Neuronal stem cell (in vitro differentiated cells): ENCODE measurements at regions not wholly inside any gene's neighbourhood (a gene's known extent, or its start where the extent isn't known, plus 50 kb on each side); places are given as distances from the start of the nearest gene placed in this dataset.
A peak's percentile ranks its signal among the peaks of the same experiment; 100 is the strongest.

Experiments
- DNase-seq: peaks from one replicate; pipeline ENCODE4 v3.0.0-alpha.2; 2013; ENCODE audit warnings: low spot score
- H2AFZ ChIP-seq: one replicate; pipeline ENCODE4 v1.6.1; 2013; ENCODE audit warnings: mild to moderate bottlenecking, low read length, inconsistent platforms
- H2AK5ac ChIP-seq: 2 replicates; pipeline ENCODE4 v1.6.1; 2013; ENCODE audit warnings: low read depth, mild to moderate bottlenecking, inconsistent platforms, low read length, moderate library complexity, mixed read lengths
- H2BK120ac ChIP-seq: 2 replicates; pipeline ENCODE4 v1.6.1; 2013; ENCODE audit warnings: low read depth, mild to moderate bottlenecking, inconsistent platforms, low read length, moderate library complexity, mixed read lengths
- H2BK12ac ChIP-seq: one replicate; pipeline ENCODE4 v1.6.1; 2013; ENCODE audit warnings: low read length, inconsistent platforms
- H2BK15ac ChIP-seq: 2 replicates; pipeline ENCODE4 v1.6.1; 2013; ENCODE audit warnings: mild to moderate bottlenecking, low read length, inconsistent platforms, mixed read lengths
- H2BK5ac ChIP-seq: one replicate; pipeline ENCODE4 v1.6.1; 2013; ENCODE audit warnings: inconsistent platforms, mild to moderate bottlenecking, low read length, moderate library complexity
- H3K14ac ChIP-seq: one replicate; pipeline ENCODE4 v1.6.1; 2013; ENCODE audit warnings: low read length, inconsistent platforms
- H3K18ac ChIP-seq: 2 replicates; pipeline ENCODE4 v1.6.1; 2013; ENCODE audit warnings: low read length, inconsistent platforms
- H3K23ac ChIP-seq: 2 replicates; pipeline ENCODE4 v1.6.1; 2013; ENCODE audit warnings: low read depth, mild to moderate bottlenecking, mixed read lengths, low read length, inconsistent platforms; ENCODE audit not compliant: poor library complexity
- H3K27ac ChIP-seq: replicated peaks from 3 replicates; pipeline ENCODE4 v1.5.1; 2013; ENCODE audit warnings: low read length, inconsistent platforms
- H3K27me3 ChIP-seq, 3 experiments: 2 replicates each; pipeline ENCODE4 v1.6.1; 2013; ENCODE audit warnings: low read length in 3 of 3, mild to moderate bottlenecking in 2 of 3, inconsistent platforms in 1 of 3, low read depth in 1 of 3, mixed read lengths in 1 of 3, moderate library complexity in 1 of 3; ENCODE audit not compliant: control insufficient read depth in 3 of 3, insufficient read depth in 3 of 3
- H3K36me3 ChIP-seq, 2 donors: replicated peaks in 1 of 2; 2 replicates each; pipeline ENCODE4 v1.6.1; 2013; ENCODE audit warnings: low read length in 2 of 2; ENCODE audit not compliant: control insufficient read depth in 2 of 2, insufficient read depth in 2 of 2
- H3K4ac ChIP-seq: 2 replicates; pipeline ENCODE4 v1.6.1; 2013; ENCODE audit warnings: inconsistent platforms, mild to moderate bottlenecking, low read length, moderate library complexity
- H3K4me1 ChIP-seq, 2 donors: 1 replicate in 1 of 2; 2 replicates in 1 of 2; pipeline ENCODE4 v1.6.1; 2013; ENCODE audit warnings: low read length in 2 of 2, low read depth in 1 of 2; ENCODE audit not compliant: control insufficient read depth in 2 of 2, insufficient read depth in 1 of 2
- H3K4me2 ChIP-seq: one replicate; pipeline ENCODE4 v1.6.1; 2013; ENCODE audit warnings: mild to moderate bottlenecking, low read length, inconsistent platforms; ENCODE audit not compliant: insufficient read depth, poor library complexity, severe bottlenecking
- H3K4me3 ChIP-seq, 2 donors: 2 replicates each; pipeline ENCODE4 v1.5.1; 2013; ENCODE audit warnings: low read length in 2 of 2, mild to moderate bottlenecking in 2 of 2, inconsistent platforms in 1 of 2, moderate library complexity in 1 of 2
- H3K79me1 ChIP-seq: one replicate; pipeline ENCODE4 v1.6.1; 2013; ENCODE audit warnings: low read depth, mild to moderate bottlenecking, inconsistent platforms, low read length, moderate library complexity
- H3K9ac ChIP-seq: one replicate; pipeline ENCODE4 v1.6.1; 2013; ENCODE audit warnings: mild to moderate bottlenecking, low read depth, low read length, inconsistent platforms; ENCODE audit not compliant: poor library complexity
- H3K9me3 ChIP-seq, 2 donors: replicated peaks in 1 of 2; 2 replicates each; pipeline versions ENCODE3 to v1.6.1; 2013; ENCODE audit warnings: low read length in 2 of 2, mild to moderate bottlenecking in 2 of 2, inconsistent platforms in 1 of 2, low read depth in 1 of 2, mixed read lengths in 1 of 2, moderate library complexity in 1 of 2; ENCODE audit not compliant: control insufficient read depth in 2 of 2, insufficient read depth in 1 of 2
- H4K8ac ChIP-seq: one replicate; pipeline ENCODE4 v1.6.1; 2013; ENCODE audit warnings: low read depth, mild to moderate bottlenecking, inconsistent platforms, low read length, moderate library complexity
- H4K91ac ChIP-seq: one replicate; pipeline ENCODE4 v1.6.1; 2013; ENCODE audit warnings: low read length, low read depth, mild to moderate bottlenecking, inconsistent platforms; ENCODE audit not compliant: poor library complexity
- WGBS, 2 donors: extraction: QIAGEN DNeasy Blood & Tissue Kit; methylation state at CpG; one replicate each; pipeline ENCODE4 v1.1.7; 2013; ENCODE audit warnings: missing lambda C conversion rate in 2 of 2, mixed read lengths in 1 of 2; ENCODE audit not compliant: insufficient read length in 2 of 2, insufficient replicate concordance in 1 of 2; ENCODE audit errors: extremely low coverage in 2 of 2; 5-methylcytosine and 5-hydroxymethylcytosine counted together

- H2AK5ac ChIP-seq, result no peak overlapping the region
- no peak overlapping the region for H3K23ac ChIP-seq
- no peak overlapping the region for H3K9ac ChIP-seq
- H3K36me3 ChIP-seq, result no peaks in the 10 kb centered on the region
- no peak overlapping the region for H2BK120ac ChIP-seq
- H3K79me1 ChIP-seq, result no peaks in the 10 kb centered on the region
- H3K27me3 ChIP-seq, result peaks cover 0 to 30% (median 0%) of the 10 kb centered on the region in 3 experiments
- H4K8ac ChIP-seq, result no peak overlapping the region
- no peak overlapping the region for H3K27ac ChIP-seq
- H3K4me3 ChIP-seq, result no peak overlapping the region
- H4K91ac ChIP-seq, result no peak overlapping the region
- H3K4ac ChIP-seq, result no peak overlapping the region
- no peaks in the 10 kb centered on the region for H3K4me1 ChIP-seq
- no peak overlapping the region for H3K18ac ChIP-seq
- no peak overlapping the region for H3K14ac ChIP-seq
- H2BK12ac ChIP-seq, result no peak overlapping the region
- no peak overlapping the region for H3K4me2 ChIP-seq
- no peak overlapping the region for H2BK5ac ChIP-seq
- H2AFZ ChIP-seq, result no peak overlapping the region
- DNase-seq, result no peak
- H3K9me3 ChIP-seq, result peaks cover 0 to 1% of the 10 kb centered on the region in 2 donors
- no peak overlapping the region for H2BK15ac ChIP-seq
- WGBS, 2 donors, result no CpG with 5 or more reads among the region's 6 CpGs
These were observed 80.4 kb downstream of the HSPH1 start for GRCh38 chr13:31081316-31081715.

GRCh38 chr13:31074756-31075155 is 86.9 kb downstream of the HSPH1 start:
- H3K27ac ChIP-seq, result no peak overlapping the region
- H2BK5ac ChIP-seq, result no peak overlapping the region
- no peak overlapping the region for H3K14ac ChIP-seq
- no peaks in the 10 kb centered on the region for H3K9me3 ChIP-seq
- H3K23ac ChIP-seq, result no peak overlapping the region
- no peaks in the 10 kb centered on the region for H3K79me1 ChIP-seq
- H3K4ac ChIP-seq, result no peak overlapping the region
- no peaks in the 10 kb centered on the region for H3K36me3 ChIP-seq
- no peak overlapping the region for H4K91ac ChIP-seq
- no peak overlapping the region for H3K18ac ChIP-seq
- DNase-seq, result no peak
- peaks cover 8 to 14% of the 10 kb centered on the region in 2 donors for H3K4me1 ChIP-seq
- H2BK120ac ChIP-seq, result no peak overlapping the region
- H3K4me2 ChIP-seq, result no peak overlapping the region
- H2AK5ac ChIP-seq, result no peak overlapping the region
- no peak overlapping the region for H2AFZ ChIP-seq
- no peak overlapping the region for H2BK15ac ChIP-seq
- no peak overlapping the region for H3K4me3 ChIP-seq
- no peak overlapping the region for H4K8ac ChIP-seq
- H3K9ac ChIP-seq, result no peak overlapping the region
- no peaks in the 10 kb centered on the region for H3K27me3 ChIP-seq
- H2BK12ac ChIP-seq, result no peak overlapping the region

- DNase-seq, result peak; percentile 15
These were observed 87.6 kb downstream of the HSPH1 start for GRCh38 chr13:31073859-31074718.

DNA sequence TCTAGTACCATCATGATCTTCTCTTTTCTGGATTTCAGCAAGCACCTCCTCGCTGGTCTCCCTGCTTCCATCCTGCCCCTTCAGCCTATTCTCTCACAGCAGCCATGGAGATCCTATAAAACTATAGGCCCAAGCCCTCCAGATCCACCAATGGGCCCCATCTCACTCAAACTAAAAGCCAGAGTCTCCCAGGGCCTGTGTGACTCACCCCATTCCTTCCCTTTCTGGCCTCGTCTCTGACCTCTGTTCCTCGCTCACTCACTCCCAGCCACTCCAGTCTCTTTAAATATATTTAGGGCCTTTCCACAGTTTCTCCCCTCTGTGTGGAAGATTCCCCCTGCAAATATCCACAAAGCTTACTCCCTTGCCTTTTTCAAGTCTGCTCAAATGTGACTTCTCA is 89.7 kb downstream of the HSPH1 start:
- Histone ChIP-seq H3K27ac (no peak overlapping the region), H4K8ac (no peak overlapping the region), H3K4ac (no peak overlapping the region), H3K79me1 (no peaks in the 10 kb centered on the region), H3K14ac (no peak overlapping the region), H3K9me3 (no peaks in the 10 kb centered on the region), H3K23ac (no peak overlapping the region), H2AK5ac (no peak overlapping the region), H2AFZ (no peak overlapping the region), H3K18ac (no peak overlapping the region), H3K27me3 (peaks cover 0 to 3% (median 0%) of the 10 kb centered on the region in 3 experiments), H3K4me3 (no peak overlapping the region), H2BK15ac (no peak overlapping the region), H3K4me1 (peaks cover 8 to 14% of the 10 kb centered on the region in 2 donors), H3K9ac (no peak overlapping the region), H2BK120ac (no peak overlapping the region), H3K4me2 (no peak overlapping the region), H3K36me3 (no peaks in the 10 kb centered on the region), H4K91ac (no peak overlapping the region), H2BK12ac (no peak overlapping the region), H2BK5ac (no peak overlapping the region)
- WGBS, 2 donors, result no CpG with 5 or more reads among the region's 3 CpGs
- no peak for DNase-seq

More at GRCh38 chr13:31073859-31074718, 87.6 kb downstream of the HSPH1 start:
- no peak overlapping the region for H3K23ac ChIP-seq
- no peak overlapping the region for H3K14ac ChIP-seq
- H3K4ac ChIP-seq, result no peak overlapping the region
- H3K9me3 ChIP-seq, result no peaks in the 10 kb centered on the region
- no peak overlapping the region for H3K18ac ChIP-seq
- H3K4me3 ChIP-seq, result no peak overlapping the region
- no peaks in the 10 kb centered on the region for H3K36me3 ChIP-seq
- no peak overlapping the region for H3K27ac ChIP-seq
- no peak overlapping the region for H2AFZ ChIP-seq
- no peak overlapping the region for H2BK120ac ChIP-seq
- no peak overlapping the region for H2AK5ac ChIP-seq
- no peak overlapping the region for H2BK5ac ChIP-seq
- H3K79me1 ChIP-seq, result no peaks in the 10 kb centered on the region
- no peak overlapping the region for H3K4me2 ChIP-seq
- no peak overlapping the region for H3K9ac ChIP-seq
- peak overlapping the region; percentile 68 for H4K8ac ChIP-seq
- no CpG with 5 or more reads among the region's 5 CpGs for WGBS, 2 donors
- no peaks in the 10 kb centered on the region for H3K27me3 ChIP-seq
- no peak overlapping the region for H2BK12ac ChIP-seq
- H2BK15ac ChIP-seq, result no peak overlapping the region
- no peak overlapping the region for H4K91ac ChIP-seq
- H3K4me1 ChIP-seq, result peaks cover 8 to 14% of the 10 kb centered on the region in 2 donors
